GM23338 (cell line): ENCODE measurements at regions not wholly inside any gene's neighbourhood (a gene's known extent, or its start where the extent isn't known, plus 50 kb on each side); places are given as distances from the start of the nearest gene placed in this dataset.

ENCODE experiments used
- ATAC-seq: fragments of 200-7000 bp; cut with Tn5 transposase; 3 replicates; pipeline ENCODE4 v1.9.1; 2020
- DNase-seq: peaks from one replicate; pipeline ENCODE4 v3.0.0-alpha.2; 2015; ENCODE audit warnings: low spot score
- H2AFZ ChIP-seq: fragments of 200-600 bp; sonication (generic); 2 replicates; pipeline ENCODE4 v1.8.0; 2016; ENCODE audit warnings: antibody characterized with exemption, mild to moderate bottlenecking, moderate library complexity
- H3F3A ChIP-seq: fragments of 200-600 bp; sonication (generic); replicated peaks from 2 replicates; pipeline ENCODE4 v1.8.0; 2017; ENCODE audit warnings: antibody characterized with exemption, mixed run types, low read depth
- H3K27ac ChIP-seq: fragments of 200-600 bp; sonication (generic); 2 replicates; pipeline ENCODE4 v1.6.1; 2016; ENCODE audit warnings: low read depth
- H3K27me3 ChIP-seq: fragments of 200-600 bp; sonication (generic); 2 replicates; pipeline ENCODE4 v1.8.0; 2016; ENCODE audit warnings: mild to moderate bottlenecking, mixed run types, moderate library complexity; ENCODE audit not compliant: insufficient read depth
- H3K36me3 ChIP-seq: fragments of 200-600 bp; sonication (generic); 2 replicates; pipeline ENCODE4 v1.8.0; 2016; ENCODE audit warnings: mild to moderate bottlenecking; ENCODE audit not compliant: insufficient read depth
- H3K4me1 ChIP-seq: fragments of 200-600 bp; sonication (generic); 2 replicates; pipeline ENCODE4 v1.8.0; 2016; ENCODE audit warnings: mild to moderate bottlenecking, moderate library complexity; ENCODE audit not compliant: insufficient read depth
- H3K4me2 ChIP-seq: fragments of 200-600 bp; sonication (generic); 2 replicates; pipeline ENCODE4 v1.7.1; 2017; ENCODE audit warnings: mixed run types
- H3K4me3 ChIP-seq: fragments of 200-600 bp; sonication (generic); 2 replicates; pipeline ENCODE4 v1.6.1; 2016; ENCODE audit warnings: mixed run types
- H3K79me2 ChIP-seq: fragments of 200-600 bp; sonication (generic); replicated peaks from 2 replicates; pipeline ENCODE4 v1.8.0; 2017; ENCODE audit warnings: mild to moderate bottlenecking; ENCODE audit not compliant: insufficient read depth
- H3K9me2 ChIP-seq: fragments of 200-600 bp; sonication (generic); 2 replicates; pipeline ENCODE4 v1.8.0; 2017; ENCODE audit not compliant: insufficient read depth
- H4K20me1 ChIP-seq: fragments of 200-600 bp; sonication (generic); replicated peaks from 2 replicates; pipeline ENCODE4 v1.8.0; 2017; ENCODE audit warnings: mild to moderate bottlenecking; ENCODE audit not compliant: insufficient read depth
- H3K27ac Mint-ChIP-seq: 2 replicates; pipeline ENCODE4 v1.8.0; 2020; ENCODE audit warnings: inconsistent platforms, mild to moderate bottlenecking, moderate library complexity, mixed read lengths
- H3K27me3 Mint-ChIP-seq: 3 replicates; pipeline ENCODE4 v1.8.0; 2022; ENCODE audit warnings: low read depth, mild to moderate bottlenecking, moderate library complexity, mixed read lengths, inconsistent platforms; ENCODE audit not compliant: insufficient read depth, poor library complexity
- H3K36me3 Mint-ChIP-seq: 3 replicates; pipeline ENCODE4 v1.8.0; 2021; ENCODE audit warnings: low read depth, mild to moderate bottlenecking, inconsistent platforms, moderate library complexity, mixed read lengths
- H3K4me1 Mint-ChIP-seq: 3 replicates; pipeline ENCODE4 v1.8.0; 2020; ENCODE audit warnings: mild to moderate bottlenecking, inconsistent platforms, mixed read lengths
- H3K4me3 Mint-ChIP-seq: 3 replicates; pipeline ENCODE4 v1.8.0; 2021; ENCODE audit warnings: moderate library complexity, mild to moderate bottlenecking, inconsistent platforms, mixed read lengths
- H3K9me3 Mint-ChIP-seq: 3 replicates; pipeline ENCODE4 v1.8.0; 2020; ENCODE audit warnings: moderate library complexity, mild to moderate bottlenecking, inconsistent platforms, mixed read lengths
- CREB1 ChIP-seq: fragments of 250-450 bp; sonication (Bioruptor Pico); IDR thresholded peaks from 2 replicates; pipeline ENCODE4 v1.5.0; 2020; ENCODE audit warnings: low read depth, mild to moderate bottlenecking, moderate library complexity
- CTCF ChIP-seq, 2 experiments: fragments of 200-600 bp in 1 of 2; sonication (generic) in 1 of 2; conservative IDR thresholded peaks; 2 replicates each; pipeline versions ENCODE4 v1.5.1 to v1.6.1; 2016 to 2017; ENCODE audit warnings: antibody characterized with exemption in 2 of 2, low read depth in 2 of 2, mild to moderate bottlenecking in 2 of 2, moderate library complexity in 1 of 2
- ETS1 ChIP-seq: IDR thresholded peaks from 2 replicates; pipeline ENCODE4 v1.6.1; 2016; ENCODE audit warnings: antibody characterized with exemption
- EZH2 ChIP-seq: fragments of 200-600 bp; sonication (generic); IDR thresholded peaks from one replicate; pipeline ENCODE4 v1.8.0; 2017; ENCODE audit warnings: antibody characterized with exemption, mild to moderate bottlenecking, low read depth; ENCODE audit not compliant: unreplicated experiment
- EZH2phosphoT487 ChIP-seq: fragments of 200-600 bp; sonication (generic); IDR thresholded peaks from one replicate; pipeline ENCODE4 v1.8.1; 2018; ENCODE audit warnings: antibody characterized with exemption; ENCODE audit not compliant: unreplicated experiment
- JUNB ChIP-seq: IDR thresholded peaks from one replicate; pipeline ENCODE4 v1.6.1; 2016; ENCODE audit warnings: antibody characterized with exemption; ENCODE audit not compliant: unreplicated experiment
- NANOG ChIP-seq: IDR thresholded peaks from 2 replicates; pipeline ENCODE4 v1.6.1; 2016; ENCODE audit warnings: antibody characterized with exemption, borderline replicate concordance
- POLR2AphosphoS5 ChIP-seq: IDR thresholded peaks from 2 replicates; pipeline ENCODE4 v1.6.1; 2016; ENCODE audit warnings: antibody characterized with exemption, low read depth
- REST ChIP-seq: IDR thresholded peaks from one replicate; pipeline ENCODE4 v1.6.1; 2018; ENCODE audit warnings: antibody characterized with exemption; ENCODE audit not compliant: unreplicated experiment
- STAT1 ChIP-seq: IDR thresholded peaks from one replicate; pipeline ENCODE4 v1.6.1; 2016; ENCODE audit warnings: antibody characterized with exemption; ENCODE audit not compliant: unreplicated experiment
- ZNF114 ChIP-seq: fragments of 250-450 bp; sonication (Bioruptor Pico); IDR thresholded peaks from 2 replicates; pipeline ENCODE4 v1.5.0; 2020; ENCODE audit warnings: mild to moderate bottlenecking, moderate library complexity
- ZNF331 ChIP-seq: fragments of 250-450 bp; sonication (Bioruptor Pico); IDR thresholded peaks from 2 replicates; pipeline ENCODE4 v1.5.0; 2020; ENCODE audit warnings: low read depth, mild to moderate bottlenecking, moderate library complexity
- ZNF462 ChIP-seq: fragments of 250-450 bp; sonication (Bioruptor Pico); IDR thresholded peaks from 2 replicates; pipeline ENCODE4 v1.5.0; 2020; ENCODE audit warnings: mild to moderate bottlenecking, moderate library complexity

GRCh38 chr2:192634557-192634956 is 439.8 kb upstream of the TMEFF2 start:
- Histone ChIP-seq H2AFZ (no peak overlapping the region), H3K27me3 (no peaks in the 10 kb centered on the region), H3K9me2 (0 out of 2 replicates have a peak, but pooled peaks cover 5% of the 10 kb centered on the region), H3F3A (no peaks in the 10 kb centered on the region), H3K4me2 (no peak overlapping the region), H3K27ac (no peak overlapping the region), H4K20me1 (no peaks in the 10 kb centered on the region), H3K4me3 (no peak overlapping the region), H3K79me2 (no peaks in the 10 kb centered on the region), H3K36me3 (no peaks in the 10 kb centered on the region), H3K4me1 (no peaks in the 10 kb centered on the region)
- Mint-ChIP-seq H3K36me3 (no peaks in the 10 kb centered on the region), H3K4me1 (peaks cover 2% of the 10 kb centered on the region; the same call in 1 of the 3 replicates), H3K9me3 (no peaks in the 10 kb centered on the region), H3K27me3 (no peaks in the 10 kb centered on the region), H3K4me3 (no peak overlapping the region), H3K27ac (no peak overlapping the region)
- ATAC-seq (no peak), DNase-seq (no peak)
- TF ChIP-seq ZNF114 (CRISPR knock-in tag) (no peak), ZNF462 (CRISPR knock-in tag) (no peak), EZH2phosphoT487 (no peak), NANOG (no peak), STAT1 (no peak), REST (no peak), ZNF331 (CRISPR knock-in tag) (no peak), ETS1 (no peak), CTCF (conservative IDR thresholded peaks at IDR 0.05; ENCODE audit: low read depth in 2 of 2) (no peak), JUNB (no peak), CREB1 (CRISPR knock-in tag) (no peak), POLR2AphosphoS5 (no peak), EZH2 (no peak)
